C4-2B (cell line): ENCODE measurements at regions not wholly inside any gene's neighbourhood (a gene's known extent, or its start where the extent isn't known, plus 50 kb on each side); places are given as distances from the start of the nearest gene placed in this dataset.

ENCODE experiments used
- CTCF ChIP-seq: fragments of 450-650 bp; conservative IDR thresholded peaks from 2 replicates; pipeline ENCODE4 v1.5.1; 2017; ENCODE audit warnings: mild to moderate bottlenecking
- ZFX ChIP-seq: fragments of 450-650 bp; IDR thresholded peaks from 2 replicates; pipeline ENCODE4 v1.6.1; 2017

GRCh38 chrX:124203311-124203710 is 129.1 kb upstream of the TEX13D start:
- TF ChIP-seq CTCF (no peak), ZFX (no peak)
